A673 (cell line): ENCODE measurements at regions not wholly inside any gene's neighbourhood (a gene's known extent, or its start where the extent isn't known, plus 50 kb on each side); places are given as distances from the start of the nearest gene placed in this dataset.
A peak's percentile ranks its signal among the peaks of the same experiment; 100 is the strongest.

Experiments
- BruUV-seq: library from RNA; stranded (reverse); fragments of 400-500 nt; replicated peaks from 2 replicates; lab custom pipeline; 2021; lab: Mats Ljungman, UMichigan
- CTCF ChIA-PET: fragments of 300-600 bp; sonication (Branson Sonifier 250); formaldehyde crosslinking; loops from one replicate; lab custom pipeline; 2022; ENCODE audit warnings: antibody characterized with exemption; lab: Charles Lee
- POLR2A ChIA-PET: fragments of 300-600 bp; sonication (Branson Sonifier 250); formaldehyde crosslinking; loops from one replicate; lab custom pipeline; 2022; ENCODE audit warnings: antibody characterized with exemption; ENCODE audit not compliant: low non-redundant PET; lab: Charles Lee
- DNase-seq: peaks from one replicate; pipeline ENCODE4 v3.0.0-alpha.2; 2015; ENCODE audit warnings: low spot score
- H3K27ac ChIP-seq: fragments of 200-600 bp; sonication (generic); 2 replicates; pipeline ENCODE4 v1.5.1; 2016; ENCODE audit warnings: mixed run types, low read depth, mild to moderate bottlenecking, mixed read lengths, antibody characterized with exemption, low read length; ENCODE audit not compliant: poor library complexity, severe bottlenecking
- H3K27me3 ChIP-seq: fragments of 200-600 bp; sonication (generic); replicated peaks from 2 replicates; pipeline ENCODE4 v1.6.1; 2017; ENCODE audit warnings: mixed run types, low read depth, mild to moderate bottlenecking, mixed read lengths, antibody characterized with exemption, low read length; ENCODE audit not compliant: insufficient read depth, poor library complexity
- H3K36me3 ChIP-seq: fragments of 200-600 bp; sonication (generic); 2 replicates; pipeline ENCODE4 v1.6.1; 2016; ENCODE audit warnings: mixed run types, mild to moderate bottlenecking, mixed read lengths, antibody characterized with exemption, low read length; ENCODE audit not compliant: insufficient read depth, poor library complexity, severe bottlenecking
- H3K4me1 ChIP-seq: fragments of 200-600 bp; sonication (generic); 2 replicates; pipeline ENCODE4 v1.6.1; 2017; ENCODE audit warnings: mixed run types, mild to moderate bottlenecking, mixed read lengths, antibody characterized with exemption, low read length; ENCODE audit not compliant: insufficient read depth, poor library complexity, severe bottlenecking
- H3K4me3 ChIP-seq: fragments of 200-600 bp; sonication (generic); 2 replicates; pipeline ENCODE4 v1.5.1; 2016; ENCODE audit warnings: low read depth, mixed run types, mild to moderate bottlenecking, mixed read lengths, low read length; ENCODE audit not compliant: poor library complexity, severe bottlenecking
- H3K9me3 ChIP-seq: fragments of 200-600 bp; sonication (generic); 2 replicates; pipeline ENCODE4 v1.6.1; 2016; ENCODE audit warnings: mixed run types, low read depth, mild to moderate bottlenecking, mixed read lengths, antibody characterized with exemption, low read length; ENCODE audit not compliant: poor library complexity, severe bottlenecking
- EZH2 ChIP-seq: fragments of 200-600 bp; sonication (generic); IDR thresholded peaks from 2 replicates; pipeline ENCODE4 v1.6.1; 2017; ENCODE audit warnings: borderline replicate concordance, low read depth, mild to moderate bottlenecking, mixed read lengths, antibody characterized with exemption, low read length; ENCODE audit not compliant: poor library complexity, severe bottlenecking
- intact Hi-C: fragments of 100-400 bp; cut with micrococcal nuclease; formaldehyde crosslinking; loops from one replicate; pipeline ENCODE4 v1.10.0; 2022; ENCODE audit not compliant: unreplicated experiment
- TF ChIP-seq, protein P1 (sequence below): fragments of 300-800, 200-600 bp; sonication (generic); conservative IDR thresholded peaks from 2 replicates; pipeline ENCODE4 v1.5.1; 2017; ENCODE audit warnings: low read depth, mild to moderate bottlenecking, antibody characterized with exemption, low read length, moderate library complexity, mixed read lengths

- CTCF ChIA-PET = no interaction called here
- DNase-seq = no peak
- intact Hi-C loops = no loop called here
Observed at GRCh38 chr4:14247767-14248166, 620.2 kb upstream of the BOD1L1 start.

GRCh38 chr4:14249226-14249625 lies 621.7 kb upstream of the BOD1L1 start:
- DNase-seq = no peak

More at GRCh38 chr4:14247767-14248166, 620.2 kb upstream of the BOD1L1 start:
- Histone ChIP-seq H3K4me1 (no peaks in the 10 kb centered on the region), H3K27ac (no peak overlapping the region), H3K27me3 (no peaks in the 10 kb centered on the region), H3K4me3 (no peak overlapping the region), H3K36me3 (no peaks in the 10 kb centered on the region), H3K9me3 (no peaks in the 10 kb centered on the region)
- BruUV-seq = no TSS peak
- POLR2A ChIA-PET = no interaction called here
- TF ChIP-seq, protein P1, sequence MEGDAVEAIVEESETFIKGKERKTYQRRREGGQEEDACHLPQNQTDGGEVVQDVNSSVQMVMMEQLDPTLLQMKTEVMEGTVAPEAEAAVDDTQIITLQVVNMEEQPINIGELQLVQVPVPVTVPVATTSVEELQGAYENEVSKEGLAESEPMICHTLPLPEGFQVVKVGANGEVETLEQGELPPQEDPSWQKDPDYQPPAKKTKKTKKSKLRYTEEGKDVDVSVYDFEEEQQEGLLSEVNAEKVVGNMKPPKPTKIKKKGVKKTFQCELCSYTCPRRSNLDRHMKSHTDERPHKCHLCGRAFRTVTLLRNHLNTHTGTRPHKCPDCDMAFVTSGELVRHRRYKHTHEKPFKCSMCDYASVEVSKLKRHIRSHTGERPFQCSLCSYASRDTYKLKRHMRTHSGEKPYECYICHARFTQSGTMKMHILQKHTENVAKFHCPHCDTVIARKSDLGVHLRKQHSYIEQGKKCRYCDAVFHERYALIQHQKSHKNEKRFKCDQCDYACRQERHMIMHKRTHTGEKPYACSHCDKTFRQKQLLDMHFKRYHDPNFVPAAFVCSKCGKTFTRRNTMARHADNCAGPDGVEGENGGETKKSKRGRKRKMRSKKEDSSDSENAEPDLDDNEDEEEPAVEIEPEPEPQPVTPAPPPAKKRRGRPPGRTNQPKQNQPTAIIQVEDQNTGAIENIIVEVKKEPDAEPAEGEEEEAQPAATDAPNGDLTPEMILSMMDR = no peak
- no peak for TF ChIP-seq EZH2

DNA sequence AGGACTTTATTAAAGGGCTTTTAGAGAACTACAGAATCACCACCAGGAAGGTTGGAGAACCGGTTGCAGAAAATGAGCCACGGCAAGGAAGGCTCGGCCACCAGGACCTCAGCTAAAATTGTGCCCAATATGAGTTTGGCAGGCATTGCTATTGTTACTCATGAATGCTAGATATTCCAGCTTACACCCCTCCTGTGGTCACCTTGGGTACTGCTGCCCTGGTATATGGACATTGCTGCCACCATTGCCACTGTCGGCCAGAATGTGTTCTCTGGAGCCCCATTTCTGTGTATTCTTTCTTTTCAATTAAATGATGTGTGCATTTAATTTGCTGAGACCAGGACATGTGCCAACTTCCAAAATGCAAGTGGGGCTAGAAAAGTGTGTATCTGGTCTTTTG lies 626.7 kb upstream of the BOD1L1 start:
- Histone ChIP-seq H3K4me1 (no peaks in the 10 kb centered on the region), H3K27me3 (no peaks in the 10 kb centered on the region), H3K4me3 (no peak overlapping the region), H3K9me3 (no peaks in the 10 kb centered on the region), H3K27ac (no peak overlapping the region), H3K36me3 (no peaks in the 10 kb centered on the region)
- peak; percentile 53 for DNase-seq
- POLR2A ChIA-PET = no interaction called here
- TF ChIP-seq, protein P1 = peak; percentile 62
- TF ChIP-seq EZH2 = no peak
- BruUV-seq = no TSS peak
- intact Hi-C loops = no loop called here
- CTCF ChIA-PET = no interaction called here

More at GRCh38 chr4:14249226-14249625, 621.7 kb upstream of the BOD1L1 start:
- no peak for TF ChIP-seq EZH2
- TF ChIP-seq, protein P1 = no peak
- no peaks in the 10 kb centered on the region for H3K4me1 ChIP-seq
- BruUV-seq = no TSS peak
- no peaks in the 10 kb centered on the region for H3K36me3 ChIP-seq
- no peaks in the 10 kb centered on the region for H3K27me3 ChIP-seq
- ChIA-PET CTCF (no interaction called here), POLR2A (no interaction called here)
- no peak overlapping the region for H3K4me3 ChIP-seq
- H3K27ac ChIP-seq = no peak overlapping the region
- intact Hi-C loops = no loop called here
- H3K9me3 ChIP-seq = no peaks in the 10 kb centered on the region
